ENCODE measurements at regions not wholly inside any gene's neighbourhood (a gene's known extent, or its start where the extent isn't known, plus 50 kb on each side); places are given as distances from the start of the nearest gene placed in this dataset.

- TF ChIP-seq EZH2 (IDR thresholded peaks at IDR 0.05; ENCODE audit: low read depth) (no peak), CTCF (conservative IDR thresholded peaks at IDR 0.05) (no peak)
Measured at GRCh38 chr2:11051280-11051679, 104.0 kb upstream of the SLC66A3 start.
